ENCODE measurements at regions not wholly inside any gene's neighbourhood (a gene's known extent, or its start where the extent isn't known, plus 50 kb on each side); places are given as distances from the start of the nearest gene placed in this dataset.

GRCh38 chrX:34809096-34809495 is 133.5 kb upstream of the FAM47B start (continued):
- no peak for TF ChIP-seq REXO4 (CRISPR knock-in tag; IDR thresholded peaks at IDR 0.05; ENCODE audit: borderline replicate concordance)

GRCh38 chrX:34810364-34810763 is 132.2 kb upstream of the FAM47B start:
- H3K9ac ChIP-seq (ENCODE audit: insufficient read depth, low read depth, low read length), result no peak overlapping the region
- ChIA-PET POLR2A (no interaction called here), CTCF (ENCODE audit: low intra/inter-chr PET ratio, low total read pairs) (no interaction called here)
- BruUV-seq (replicated peaks), result no TSS peak
- H3K79me2 ChIP-seq (ENCODE audit: insufficient read depth, low read length), result no peaks in the 10 kb centered on the region
- H3K4me1 ChIP-seq (ENCODE audit: insufficient read depth, low read length), result no peaks in the 10 kb centered on the region
- TF ChIP-seq MLXIP (CRISPR knock-in tag; IDR thresholded peaks at IDR 0.05; ENCODE audit: borderline replicate concordance), result no peak
- TF ChIP-seq KLF9 (CRISPR knock-in tag; IDR thresholded peaks at IDR 0.05; ENCODE audit: low read depth), result no peak
- no peak for TF ChIP-seq TFE3 (CRISPR knock-in tag; IDR thresholded peaks at IDR 0.05)
- no peak for TF ChIP-seq TIGD3 (CRISPR knock-in tag; IDR thresholded peaks at IDR 0.05; ENCODE audit: borderline replicate concordance)
- TF ChIP-seq TEAD3 (CRISPR knock-in tag; optimal IDR thresholded peaks at IDR 0.05; ENCODE audit: borderline replicate concordance), result no peak
- no peak for TF ChIP-seq ZNF276 (CRISPR knock-in tag; IDR thresholded peaks at IDR 0.05; ENCODE audit: low read depth)
- TF ChIP-seq ZNF225 (CRISPR knock-in tag; IDR thresholded peaks at IDR 0.05), result no peak
- no peak for TF ChIP-seq HMGA1 (CRISPR knock-in tag; conservative IDR thresholded peaks at IDR 0.05)
- no peak for TF ChIP-seq ZSCAN29 (CRISPR knock-in tag; conservative IDR thresholded peaks at IDR 0.05)
- TF ChIP-seq SNRNP70 (IDR thresholded peaks at IDR 0.05; ENCODE audit: low read depth, low read length), result no peak
- no peak for TF ChIP-seq NFRKB (IDR thresholded peaks at IDR 0.05)
- ATAC-seq, result no peak
- H3K36me3 ChIP-seq (replicated peaks in 1 of 2; ENCODE audit: control insufficient read depth in 1 of 2, insufficient read depth in 2 of 2, low read length in 2 of 2), result no peaks in the 10 kb centered on the region
- H3K27me3 ChIP-seq (ENCODE audit: control insufficient read depth in 1 of 2, insufficient read depth in 2 of 2, low read length in 2 of 2), result no peaks in the 10 kb centered on the region
- H3K27ac ChIP-seq (ENCODE audit: extremely low read length, insufficient read depth, low read length), result no peak overlapping the region
- FAIRE-seq, result no peak
- H2AFZ ChIP-seq (ENCODE audit: low read length), result no peak overlapping the region
- intact Hi-C loops (cut with micrococcal nuclease; ENCODE audit: unreplicated experiment) (no loop called here), in situ Hi-C loops (cut with HindIII; ENCODE audit: extremely low pct_ligation_motif_present, low pct_unique_long_range_greater_than_20kb) (no loop called here)
- no peaks in the 10 kb centered on the region for H4K20me1 ChIP-seq (ENCODE audit: insufficient read depth, low read length)
- H3K4me3 ChIP-seq (replicated peaks in 1 of 3; ENCODE audit: insufficient read depth in 1 of 3, low read depth in 2 of 3, low read length in 3 of 3), result no peak overlapping the region
- H3K4me2 ChIP-seq (ENCODE audit: low read depth, low read length), result no peak overlapping the region
- WGBS (ENCODE audit: low lambda C conversion rate), result 0% methylated on average over 2 of the region's 2 CpGs
- DNase-seq (ENCODE audit: low spot score), result no peak
- H3K9me3 ChIP-seq (ENCODE audit: low read length), result no peaks in the 10 kb centered on the region; the same call in 1 of the 2 replicates

Measured in HepG2 (cell line).